Panc1 (cell line): ENCODE measurements at regions not wholly inside any gene's neighbourhood (a gene's known extent, or its start where the extent isn't known, plus 50 kb on each side); places are given as distances from the start of the nearest gene placed in this dataset.

ENCODE experiments used
- CTCF ChIP-seq: fragments of 450-650 bp; IDR thresholded peaks from 2 replicates; pipeline ENCODE4 v1.5.1; 2017; ENCODE audit warnings: mild to moderate bottlenecking
- POLR2AphosphoS5 ChIP-seq: IDR thresholded peaks from 2 replicates; pipeline ENCODE4 v1.6.1; 2012; ENCODE audit warnings: mild to moderate bottlenecking, low read depth, low read length, moderate library complexity

GRCh38 chr5:166046956-166047355 lies 2244.5 kb upstream of the WWC1 start:
- TF ChIP-seq POLR2AphosphoS5 = no peak
- no peak for TF ChIP-seq CTCF
